ENCODE measurements at regions not wholly inside any gene's neighbourhood (a gene's known extent, or its start where the extent isn't known, plus 50 kb on each side); places are given as distances from the start of the nearest gene placed in this dataset.

- no peak for DNase-seq
Measured at GRCh38 chr11:122398851-122399250, 256.7 kb upstream of the UBASH3B start.

- no peak for DNase-seq
Measured at GRCh38 chr11:122398167-122398566, 257.4 kb upstream of the UBASH3B start.

- DNase-seq = no peak
Measured at GRCh38 chr11:122395282-122395681, 260.2 kb upstream of the UBASH3B start.

GRCh38 chr11:122394313-122394712, 261.2 kb upstream of the UBASH3B start:
- no peak for DNase-seq

- no peak for DNase-seq
Measured at GRCh38 chr11:122393209-122393860, 262.2 kb upstream of the UBASH3B start.

DNA sequence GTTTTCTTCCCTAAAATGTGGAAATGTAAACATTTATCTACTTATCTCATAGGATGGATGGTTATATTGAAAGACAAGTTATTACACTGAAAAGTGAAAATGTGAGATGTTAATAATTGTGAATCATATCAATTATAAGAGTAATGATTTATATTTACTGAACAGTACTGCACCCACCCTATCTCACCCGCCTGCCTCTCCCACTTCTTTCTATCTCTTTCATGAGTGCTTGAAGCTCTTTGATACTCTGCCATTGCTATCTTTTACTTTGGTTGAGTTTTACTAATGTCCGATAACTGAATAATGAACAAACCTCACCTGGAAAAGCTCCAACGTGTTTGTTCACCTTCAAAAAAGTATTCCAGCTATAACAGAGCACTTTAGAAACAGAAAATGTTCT, 263.0 kb upstream of the UBASH3B start:
- no peak for DNase-seq

GRCh38 chr11:122391049-122391448, 264.5 kb upstream of the UBASH3B start:
- DNase-seq = no peak

- DNase-seq = no peak
Measured at GRCh38 chr11:122383186-122383585, 267.2 kb upstream of the BLID start.

GRCh38 chr11:122375687-122376399, 259.8 kb upstream of the BLID start:
- no peak for DNase-seq

DNA sequence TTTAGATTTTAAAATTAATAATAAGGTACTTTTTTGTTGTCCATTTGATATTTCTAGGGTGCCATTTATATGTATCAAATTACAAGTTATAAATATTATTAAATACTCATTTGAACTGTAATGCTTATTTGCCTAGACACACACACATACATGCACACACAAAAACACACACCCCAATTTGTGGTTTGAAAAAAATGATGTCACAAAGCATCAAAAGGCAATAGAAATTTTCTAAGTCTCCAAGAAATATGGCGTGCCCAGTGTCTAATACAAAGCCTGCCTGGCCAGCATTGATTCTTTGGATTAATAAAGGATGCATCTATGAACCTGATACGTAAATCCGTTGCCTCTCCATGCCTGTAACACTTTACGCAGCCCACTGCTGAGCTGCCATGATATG, 252.8 kb upstream of the BLID start:
- no peak for DNase-seq

GRCh38 chr11:122367809-122368231, 251.8 kb upstream of the BLID start:
- DNase-seq = no peak

DNA sequence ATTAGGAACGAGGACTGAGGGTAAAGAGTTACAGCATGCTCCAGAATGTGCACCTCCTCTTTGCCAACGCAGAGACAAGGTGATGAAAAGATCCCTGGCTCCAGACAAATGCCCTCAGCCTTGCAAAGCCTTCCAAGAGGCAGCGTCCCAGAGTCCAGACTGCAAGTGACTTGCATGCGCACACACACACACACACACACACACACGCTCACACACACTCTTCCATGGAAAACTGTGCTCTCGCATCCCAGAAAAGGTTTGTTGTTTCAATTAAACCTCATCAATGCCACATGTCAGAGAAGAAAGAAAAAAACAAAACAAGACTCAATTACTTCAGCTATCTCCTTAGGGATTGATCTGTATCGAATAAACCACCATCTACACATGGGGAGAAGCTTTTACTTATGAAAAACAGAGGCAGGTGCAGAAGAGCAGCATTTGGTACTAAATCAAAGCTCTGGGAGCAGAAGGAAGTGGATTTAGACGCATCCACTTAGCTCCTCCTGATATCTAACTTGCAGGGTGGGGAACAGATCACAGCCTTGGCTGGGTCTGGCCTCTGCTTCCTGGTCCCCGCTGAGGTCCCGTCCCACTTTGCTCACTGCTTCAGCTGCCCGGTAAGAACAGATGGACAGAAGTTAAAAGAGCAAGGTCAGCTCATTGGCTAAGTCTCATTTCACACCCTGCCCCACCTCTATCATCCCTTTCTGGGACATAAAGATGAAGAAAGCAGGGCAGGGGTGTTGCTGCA, 249.8 kb upstream of the BLID start:
- no peak for DNase-seq

DNA sequence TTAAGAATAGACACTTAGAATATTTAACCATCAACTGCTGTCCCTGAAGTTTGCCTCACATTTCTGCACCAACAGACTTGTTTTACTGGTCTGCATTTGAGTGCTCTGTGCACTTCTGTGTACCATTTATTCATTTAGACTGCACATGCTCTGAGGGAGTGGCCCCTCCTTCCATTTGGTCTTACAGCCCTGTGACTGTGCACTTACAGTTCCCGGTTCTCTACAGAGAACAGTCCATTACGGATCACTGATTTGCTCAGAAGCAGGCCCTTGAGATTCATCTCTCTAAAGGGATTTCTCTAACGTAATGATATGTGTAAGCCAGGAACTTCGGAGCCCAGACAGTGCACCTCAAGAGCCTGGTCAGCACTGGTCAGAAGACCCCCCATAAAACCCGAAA, 247.3 kb upstream of the BLID start:
- DNase-seq = no peak

- no peak for DNase-seq
Measured at GRCh38 chr11:122362381-122362780, 246.4 kb upstream of the BLID start.

DNA sequence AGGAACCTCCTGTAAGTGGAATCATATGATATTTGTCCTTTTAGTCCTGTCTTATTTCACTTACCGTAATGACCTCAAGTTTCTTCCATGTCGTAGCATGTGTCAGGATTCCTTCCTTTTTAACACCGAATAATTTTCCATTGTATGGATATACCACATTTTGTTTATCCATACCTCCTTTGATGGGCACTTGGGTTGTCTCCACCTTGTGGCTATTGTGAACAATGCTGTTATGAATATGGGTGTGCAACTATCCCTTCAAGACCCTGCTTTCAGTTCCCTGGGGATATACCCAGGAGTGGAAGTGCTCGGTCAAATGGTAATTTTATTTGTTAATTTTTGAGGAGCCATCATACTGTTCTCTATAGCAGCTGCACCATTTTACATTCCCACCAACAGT, 244.9 kb upstream of the BLID start:
- no peak for DNase-seq

- no peak for DNase-seq
Measured at GRCh38 chr11:122359081-122359571, 243.1 kb upstream of the BLID start.

GRCh38 chr11:122358292-122358691, 242.3 kb upstream of the BLID start:
- no peak for DNase-seq

DNA sequence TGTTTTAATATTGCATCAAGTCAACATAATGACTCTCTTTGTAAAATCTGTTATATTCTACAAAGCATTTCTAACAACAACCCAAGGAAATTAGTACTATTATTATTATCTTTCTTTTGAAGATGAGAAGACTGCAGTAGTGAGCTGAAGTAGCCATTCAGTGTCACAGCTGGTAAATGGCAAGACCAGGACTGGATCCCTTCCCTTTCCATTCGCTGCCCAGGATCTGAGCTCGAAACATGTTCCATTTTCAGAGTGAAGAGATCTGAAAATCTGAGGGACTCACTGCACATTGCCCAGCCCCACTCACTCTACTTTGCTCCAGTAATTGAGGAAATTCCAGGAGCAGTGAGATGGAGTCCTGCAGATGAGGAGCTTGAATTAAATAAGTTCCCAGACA, 240.0 kb upstream of the BLID start:
- no peak for DNase-seq

- no peak for DNase-seq
Measured at GRCh38 chr11:122354025-122354697, 238.1 kb upstream of the BLID start.

DNA sequence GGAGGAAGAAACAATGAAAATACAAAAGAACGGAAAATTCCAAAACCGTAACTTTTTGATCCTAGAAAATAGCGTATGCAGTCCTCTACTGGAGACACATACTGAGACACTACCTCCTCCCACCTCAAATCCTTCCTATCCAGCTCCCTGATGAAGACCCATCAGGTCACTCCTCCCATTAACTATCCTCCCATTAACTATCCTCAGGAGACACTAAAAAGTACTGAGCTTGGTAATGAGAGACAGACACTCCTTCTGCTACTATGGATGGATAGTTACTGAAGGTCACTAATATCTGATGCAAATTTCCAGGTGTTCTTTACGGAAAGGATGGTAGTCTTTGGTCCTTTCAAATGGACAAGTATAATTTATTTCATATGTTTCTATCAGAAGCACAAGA, 237.5 kb upstream of the BLID start:
- DNase-seq = no peak

DNA sequence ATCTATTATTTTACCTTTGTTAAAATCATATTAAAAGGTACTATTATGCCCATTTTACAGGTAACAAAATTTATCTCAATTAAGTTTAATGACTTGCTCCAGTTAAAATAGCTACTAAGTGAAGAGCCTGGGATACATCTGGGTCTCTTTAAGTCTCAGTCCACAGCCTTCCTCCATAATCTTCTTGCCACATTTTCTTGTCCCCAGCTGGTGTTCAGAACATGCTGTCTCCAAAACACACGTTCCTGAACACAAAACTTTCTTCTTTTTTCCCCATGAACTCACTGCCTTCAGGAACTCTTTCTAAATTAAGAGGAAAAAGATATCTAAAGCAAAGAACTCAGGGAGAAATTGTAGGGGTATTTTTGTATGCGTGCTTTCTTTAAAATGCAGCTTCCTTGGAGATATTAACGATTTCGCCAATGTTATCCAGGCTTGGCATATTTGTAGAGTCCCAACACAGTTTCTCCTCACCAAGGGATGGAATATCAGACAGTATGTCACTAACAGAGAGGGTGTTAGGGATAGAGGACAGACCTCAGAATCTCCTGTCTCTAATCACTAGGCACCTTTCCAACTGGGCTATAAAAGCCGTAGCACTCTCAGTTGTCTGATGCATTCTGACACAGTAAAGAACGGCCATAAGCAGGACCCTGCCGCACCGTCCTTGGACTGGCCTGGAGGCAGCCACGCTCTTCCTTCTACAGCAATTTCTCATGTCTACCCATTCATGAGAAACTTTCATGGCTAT, 232.8 kb upstream of the BLID start:
- DNase-seq = no peak

DNA sequence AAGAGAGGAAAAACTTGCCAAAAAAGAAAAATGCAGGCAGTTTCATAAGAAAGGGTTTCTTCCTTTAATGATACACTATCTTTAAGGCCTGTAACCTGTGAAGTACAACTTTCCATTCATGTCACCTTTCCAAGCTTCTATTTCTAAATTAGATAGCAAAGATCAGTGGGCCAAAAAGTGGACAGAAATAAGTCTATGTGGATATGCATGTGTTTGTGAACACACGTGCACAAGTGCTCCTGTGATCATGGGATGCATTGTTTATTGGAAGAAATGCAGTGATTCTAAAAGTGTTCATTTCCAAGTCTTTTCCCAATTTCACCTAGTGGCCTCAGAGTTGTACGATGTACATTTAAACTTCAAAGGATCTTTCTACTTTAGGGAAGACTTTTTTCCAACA, 230.0 kb upstream of the BLID start:
- no peak for DNase-seq
